Loucy (cell line): ENCODE measurements at regions not wholly inside any gene's neighbourhood (a gene's known extent, or its start where the extent isn't known, plus 50 kb on each side); places are given as distances from the start of the nearest gene placed in this dataset.

Experiments
- H2AFZ ChIP-seq: fragments of 200-600 bp; sonication (generic); 2 replicates; pipeline ENCODE4 v1.6.0; 2016; ENCODE audit warnings: antibody characterized with exemption, mild to moderate bottlenecking, low read length, moderate library complexity
- H3F3A ChIP-seq: fragments of 200-600 bp; 2 replicates; pipeline ENCODE4 v1.6.0; 2016; ENCODE audit warnings: antibody characterized with exemption, low read depth, mild to moderate bottlenecking
- H3K27me3 ChIP-seq: fragments of 200-600 bp; sonication (generic); 2 replicates; pipeline ENCODE4 v1.6.1; 2014; ENCODE audit warnings: low read length, mild to moderate bottlenecking; ENCODE audit not compliant: insufficient read depth, poor library complexity, severe bottlenecking
- H3K36me3 ChIP-seq: fragments of 200-600 bp; sonication (generic); 2 replicates; pipeline ENCODE4 v1.6.1; 2016; ENCODE audit warnings: low read length; ENCODE audit not compliant: insufficient read depth
- H3K4me1 ChIP-seq: fragments of 200-600 bp; sonication (generic); 2 replicates; pipeline ENCODE4 v1.5.1; 2014; ENCODE audit warnings: low read length, mild to moderate bottlenecking; ENCODE audit not compliant: insufficient read depth, poor library complexity, severe bottlenecking
- H3K4me2 ChIP-seq: fragments of 200-600 bp; sonication (generic); 2 replicates; pipeline ENCODE4 v1.6.0; 2014; ENCODE audit warnings: antibody characterized with exemption, low read length, low read depth, mild to moderate bottlenecking; ENCODE audit not compliant: poor library complexity, severe bottlenecking
- H3K4me3 ChIP-seq: fragments of 200-600 bp; sonication (generic); 2 replicates; pipeline ENCODE4 v1.5.1; 2014; ENCODE audit warnings: low read length, mild to moderate bottlenecking, mixed read lengths; ENCODE audit not compliant: poor library complexity, severe bottlenecking
- H3K79me2 ChIP-seq: fragments of 200-600 bp; sonication (generic); 2 replicates; pipeline ENCODE4 v1.6.1; 2014; ENCODE audit warnings: low read length; ENCODE audit not compliant: insufficient read depth
- H3K9ac ChIP-seq: fragments of 200-600 bp; sonication (generic); 2 replicates; pipeline ENCODE4 v1.6.0; 2014; ENCODE audit warnings: mild to moderate bottlenecking, low read depth, low read length, moderate library complexity; ENCODE audit not compliant: poor library complexity, severe bottlenecking
- H3K9me2 ChIP-seq: fragments of 200-600 bp; sonication (generic); replicated peaks from 2 replicates; pipeline ENCODE4 v1.6.1; 2016; ENCODE audit warnings: low read depth, low read length, mixed read lengths
- H3K9me3 ChIP-seq: fragments of 200-600 bp; sonication (generic); 2 replicates; pipeline ENCODE4 v1.6.1; 2014; ENCODE audit warnings: mild to moderate bottlenecking, antibody characterized with exemption, low read length, low read depth; ENCODE audit not compliant: insufficient read depth
- H4K20me1 ChIP-seq: fragments of 200-600 bp; sonication (generic); 2 replicates; pipeline ENCODE4 v1.6.0; 2014; ENCODE audit warnings: antibody characterized with exemption, low read length, mild to moderate bottlenecking; ENCODE audit not compliant: insufficient read depth, poor library complexity, severe bottlenecking
- EZH2phosphoT487 ChIP-seq: fragments of 200-600 bp; IDR thresholded peaks from 2 replicates; pipeline ENCODE4 v1.6.1; 2018; ENCODE audit warnings: antibody characterized with exemption, mild to moderate bottlenecking, moderate library complexity, borderline replicate concordance
- TF ChIP-seq, protein P1 (sequence below): fragments of 200-600 bp; sonication (generic); conservative IDR thresholded peaks from 2 replicates; pipeline ENCODE4 v1.5.1; 2014; ENCODE audit warnings: mild to moderate bottlenecking, antibody characterized with exemption, low read length

DNA sequence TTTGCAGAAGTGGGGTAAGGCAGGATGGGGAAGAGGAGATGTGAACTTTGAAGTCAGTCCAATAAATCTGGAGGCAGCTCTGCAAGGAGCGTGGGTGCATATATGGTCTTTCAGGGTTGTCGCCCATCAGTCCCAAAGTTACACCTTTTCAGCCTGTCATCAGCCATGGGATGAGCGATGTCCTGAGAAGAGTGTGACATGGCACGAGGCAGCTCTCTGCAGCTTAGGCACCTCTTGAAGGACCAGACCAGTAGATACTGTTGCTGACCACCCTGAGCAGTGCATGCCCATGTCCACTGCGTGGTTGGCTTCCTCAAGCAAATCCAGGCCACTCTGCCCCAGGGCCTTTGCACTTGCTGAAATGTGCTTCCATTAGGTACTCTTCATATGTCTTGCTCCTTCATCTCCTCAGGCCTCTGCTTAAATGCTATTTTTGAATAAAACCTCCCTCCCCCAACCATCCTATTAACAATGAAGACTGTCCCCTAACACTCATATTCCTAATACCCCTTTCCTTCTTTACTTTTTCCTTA, 171.7 kb downstream of the ACTR3 start:
- no peaks in the 10 kb centered on the region for H3F3A ChIP-seq
- no peak overlapping the region for H3K4me2 ChIP-seq
- no peaks in the 10 kb centered on the region for H3K36me3 ChIP-seq
- no peak overlapping the region for H3K9ac ChIP-seq
- no peak for TF ChIP-seq EZH2phosphoT487
- TF ChIP-seq, protein P1, sequence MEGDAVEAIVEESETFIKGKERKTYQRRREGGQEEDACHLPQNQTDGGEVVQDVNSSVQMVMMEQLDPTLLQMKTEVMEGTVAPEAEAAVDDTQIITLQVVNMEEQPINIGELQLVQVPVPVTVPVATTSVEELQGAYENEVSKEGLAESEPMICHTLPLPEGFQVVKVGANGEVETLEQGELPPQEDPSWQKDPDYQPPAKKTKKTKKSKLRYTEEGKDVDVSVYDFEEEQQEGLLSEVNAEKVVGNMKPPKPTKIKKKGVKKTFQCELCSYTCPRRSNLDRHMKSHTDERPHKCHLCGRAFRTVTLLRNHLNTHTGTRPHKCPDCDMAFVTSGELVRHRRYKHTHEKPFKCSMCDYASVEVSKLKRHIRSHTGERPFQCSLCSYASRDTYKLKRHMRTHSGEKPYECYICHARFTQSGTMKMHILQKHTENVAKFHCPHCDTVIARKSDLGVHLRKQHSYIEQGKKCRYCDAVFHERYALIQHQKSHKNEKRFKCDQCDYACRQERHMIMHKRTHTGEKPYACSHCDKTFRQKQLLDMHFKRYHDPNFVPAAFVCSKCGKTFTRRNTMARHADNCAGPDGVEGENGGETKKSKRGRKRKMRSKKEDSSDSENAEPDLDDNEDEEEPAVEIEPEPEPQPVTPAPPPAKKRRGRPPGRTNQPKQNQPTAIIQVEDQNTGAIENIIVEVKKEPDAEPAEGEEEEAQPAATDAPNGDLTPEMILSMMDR = no peak
- no peak overlapping the region for H2AFZ ChIP-seq
- H3K9me3 ChIP-seq = no peaks in the 10 kb centered on the region
- no peaks in the 10 kb centered on the region for H3K79me2 ChIP-seq
- H3K4me1 ChIP-seq = no peaks in the 10 kb centered on the region
- H3K27me3 ChIP-seq = no peaks in the 10 kb centered on the region
- H4K20me1 ChIP-seq = no peaks in the 10 kb centered on the region
- no peak overlapping the region for H3K4me3 ChIP-seq
- H3K9me2 ChIP-seq = no peaks in the 10 kb centered on the region

DNA sequence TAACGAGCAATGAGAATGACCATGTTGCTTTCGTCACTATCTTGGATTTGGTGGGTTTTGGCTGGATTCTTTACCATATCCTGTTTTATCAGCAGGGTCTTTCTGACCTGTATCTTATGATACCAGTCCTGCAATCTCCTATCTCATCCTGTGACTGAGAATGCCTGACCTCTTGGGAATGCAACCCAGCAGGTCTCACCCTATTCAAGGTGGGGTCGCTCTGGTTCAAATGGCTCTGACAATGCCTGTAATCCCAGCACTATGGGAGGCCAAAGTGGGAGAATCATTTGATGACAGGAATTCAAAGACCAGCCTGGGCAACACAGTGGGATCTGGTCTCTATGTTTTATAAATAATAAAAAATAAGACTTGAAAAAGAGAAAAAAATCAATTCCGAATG, 173.5 kb downstream of the ACTR3 start:
- Histone ChIP-seq H3K9ac (no peak overlapping the region), H3K9me2 (no peaks in the 10 kb centered on the region), H2AFZ (no peak overlapping the region), H3K9me3 (no peaks in the 10 kb centered on the region), H3K4me3 (no peak overlapping the region), H3K4me2 (no peak overlapping the region), H3K36me3 (no peaks in the 10 kb centered on the region), H3K79me2 (no peaks in the 10 kb centered on the region), H3F3A (no peaks in the 10 kb centered on the region), H3K27me3 (no peaks in the 10 kb centered on the region), H4K20me1 (no peaks in the 10 kb centered on the region), H3K4me1 (no peaks in the 10 kb centered on the region)
- no peak for TF ChIP-seq EZH2phosphoT487
- TF ChIP-seq, protein P1 = no peak

DNA sequence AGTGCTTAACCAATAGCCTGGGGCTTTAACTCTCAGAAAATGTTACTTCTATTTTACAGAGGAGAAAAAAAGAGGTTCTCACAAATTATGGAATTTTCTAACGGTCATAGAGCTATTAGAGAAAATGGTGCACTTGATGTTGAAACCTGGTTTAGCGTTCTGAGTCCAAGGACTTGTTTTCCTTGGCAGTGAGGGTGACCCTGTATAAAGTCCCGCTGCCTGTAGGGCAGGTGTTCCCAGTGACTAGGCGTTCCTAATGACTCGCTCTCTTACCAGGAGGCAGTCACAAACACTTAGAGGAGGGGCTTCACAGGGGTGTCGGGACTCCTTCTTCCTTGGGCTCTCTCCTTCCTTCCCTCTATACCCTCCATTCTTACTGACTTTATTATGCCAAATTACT, 175.8 kb downstream of the ACTR3 start:
- no peak overlapping the region for H2AFZ ChIP-seq
- H3K9me2 ChIP-seq = no peaks in the 10 kb centered on the region
- no peaks in the 10 kb centered on the region for H3K4me1 ChIP-seq

More for the DNA sequence above, 175.8 kb downstream of the ACTR3 start:
- TF ChIP-seq, protein P1 = no peak
- TF ChIP-seq EZH2phosphoT487 = no peak
- H3K9me3 ChIP-seq = no peaks in the 10 kb centered on the region
- no peak overlapping the region for H3K4me3 ChIP-seq
- no peaks in the 10 kb centered on the region for H4K20me1 ChIP-seq
- no peaks in the 10 kb centered on the region for H3K27me3 ChIP-seq
- H3F3A ChIP-seq = no peaks in the 10 kb centered on the region
- no peaks in the 10 kb centered on the region for H3K36me3 ChIP-seq
- no peaks in the 10 kb centered on the region for H3K79me2 ChIP-seq
- H3K9ac ChIP-seq = no peak overlapping the region
- no peak overlapping the region for H3K4me2 ChIP-seq
